ENCODE measurements at regions not wholly inside any gene's neighbourhood (a gene's known extent, or its start where the extent isn't known, plus 50 kb on each side); places are given as distances from the start of the nearest gene placed in this dataset.

- TF ChIP-seq CTCF (IDR thresholded peaks at IDR 0.05; ENCODE audit: unreplicated experiment): no peak
- DNase-seq (ENCODE audit: low spot score, unreplicated experiment): no peak
- Mint-ChIP-seq H3K4me3 (ENCODE audit: low read depth) (no peak overlapping the region), H3K4me1 (ENCODE audit: low read depth) (no peaks in the 10 kb centered on the region), H3K36me3 (ENCODE audit: insufficient read depth) (peaks cover 1% of the 10 kb centered on the region), H3K27ac (no peak overlapping the region), H3K9me3 (ENCODE audit: low read depth) (peaks cover 5% of the 10 kb centered on the region), H3K27me3 (peaks cover 10% of the 10 kb centered on the region)
Measured at GRCh38 chr15:39511000-39511915, 69.6 kb upstream of the THBS1 start.

DNA sequence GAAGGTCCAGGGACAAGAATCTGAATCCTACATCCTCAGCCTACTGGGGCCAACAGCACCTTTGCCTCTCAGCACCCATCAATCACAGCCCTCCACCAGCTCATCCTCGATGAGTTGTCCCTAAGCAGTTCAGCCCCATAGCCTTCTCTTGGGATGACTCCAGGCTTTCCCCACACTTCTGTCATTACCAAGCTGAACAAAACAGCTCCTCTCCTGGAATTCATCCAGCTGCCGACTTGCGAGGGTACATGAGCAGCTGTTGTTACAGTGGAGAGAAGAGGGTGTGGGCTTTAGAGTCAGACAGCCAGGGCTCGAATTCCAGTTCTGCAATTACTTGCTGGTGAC is 69.0 kb upstream of the THBS1 start:
- Mint-ChIP-seq H3K27ac (no peak overlapping the region), H3K36me3 (ENCODE audit: insufficient read depth) (peaks cover 1% of the 10 kb centered on the region), H3K27me3 (peaks cover 7% of the 10 kb centered on the region), H3K4me1 (ENCODE audit: low read depth) (no peaks in the 10 kb centered on the region), H3K4me3 (ENCODE audit: low read depth) (no peak overlapping the region), H3K9me3 (ENCODE audit: low read depth) (peaks cover 10% of the 10 kb centered on the region)
- no peak for DNase-seq (ENCODE audit: low spot score, unreplicated experiment)
- no peak for TF ChIP-seq CTCF (IDR thresholded peaks at IDR 0.05; ENCODE audit: unreplicated experiment)

DNA sequence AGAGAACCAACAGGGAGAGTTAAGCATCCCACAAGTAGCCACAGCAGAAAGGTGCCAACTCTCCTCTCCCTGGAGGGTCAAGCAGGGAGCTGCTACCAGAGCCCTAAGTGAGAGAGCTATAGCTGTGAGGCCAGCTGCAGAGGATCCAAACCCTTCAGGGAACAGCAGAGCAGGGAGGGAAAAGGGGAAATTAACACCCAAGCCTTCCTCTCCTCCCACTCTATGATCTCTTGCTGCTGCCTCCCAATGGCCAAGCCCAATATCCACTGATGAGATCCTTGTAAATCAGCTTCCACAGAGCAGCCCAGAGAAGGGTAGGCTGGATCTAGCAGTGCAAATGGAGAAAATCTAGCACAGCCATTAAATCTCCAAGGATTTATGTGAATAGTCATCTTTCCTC is 68.2 kb upstream of the THBS1 start:
- TF ChIP-seq CTCF (IDR thresholded peaks at IDR 0.05; ENCODE audit: unreplicated experiment): no peak
- DNase-seq (ENCODE audit: low spot score, unreplicated experiment): no peak
- H3K27me3 Mint-ChIP-seq: peaks cover 7% of the 10 kb centered on the region
- H3K9me3 Mint-ChIP-seq (ENCODE audit: low read depth): peaks cover 10% of the 10 kb centered on the region
- no peak overlapping the region for H3K4me3 Mint-ChIP-seq (ENCODE audit: low read depth)
- H3K4me1 Mint-ChIP-seq (ENCODE audit: low read depth): no peaks in the 10 kb centered on the region
- H3K27ac Mint-ChIP-seq: no peak overlapping the region
- H3K36me3 Mint-ChIP-seq (ENCODE audit: insufficient read depth): peaks cover 1% of the 10 kb centered on the region

- no peak for DNase-seq (ENCODE audit: low spot score, unreplicated experiment)
- Mint-ChIP-seq H3K9me3 (ENCODE audit: low read depth) (peaks cover 10% of the 10 kb centered on the region), H3K36me3 (ENCODE audit: insufficient read depth) (peaks cover 1% of the 10 kb centered on the region), H3K27me3 (peaks cover 4% of the 10 kb centered on the region), H3K27ac (no peak overlapping the region), H3K4me1 (ENCODE audit: low read depth) (no peaks in the 10 kb centered on the region), H3K4me3 (ENCODE audit: low read depth) (no peak overlapping the region)
- TF ChIP-seq CTCF (IDR thresholded peaks at IDR 0.05; ENCODE audit: unreplicated experiment): no peak
Measured at GRCh38 chr15:39513936-39514335, 66.9 kb upstream of the THBS1 start.

DNA sequence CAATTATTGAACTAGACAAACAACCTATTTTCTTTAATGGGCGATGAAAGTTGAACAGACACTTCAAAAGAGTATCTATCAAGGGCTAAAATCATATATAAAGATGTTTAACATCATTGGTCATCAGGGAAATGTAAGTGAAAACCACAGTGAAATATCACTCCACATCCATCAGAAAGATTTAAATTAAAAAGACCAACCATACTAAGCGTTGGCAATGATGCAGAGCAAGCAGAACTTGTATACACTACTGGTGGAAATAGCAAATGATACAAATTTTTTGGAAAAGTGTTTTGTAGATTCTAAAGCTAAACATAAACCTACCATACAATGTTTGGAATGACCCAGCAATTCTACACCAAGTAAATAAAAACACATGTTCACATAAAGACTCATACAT is 65.9 kb upstream of the THBS1 start:
- Mint-ChIP-seq H3K4me1 (ENCODE audit: low read depth) (no peaks in the 10 kb centered on the region), H3K27me3 (peaks cover 4% of the 10 kb centered on the region), H3K27ac (no peak overlapping the region), H3K9me3 (ENCODE audit: low read depth) (peaks cover 10% of the 10 kb centered on the region), H3K36me3 (ENCODE audit: insufficient read depth) (peaks cover 1% of the 10 kb centered on the region), H3K4me3 (ENCODE audit: low read depth) (no peak overlapping the region)
- TF ChIP-seq CTCF (IDR thresholded peaks at IDR 0.05; ENCODE audit: unreplicated experiment): no peak
- DNase-seq (ENCODE audit: low spot score, unreplicated experiment): no peak

Measured in progenitor cell of endocrine pancreas (in vitro differentiated cells).